Spinal cord (tissue), 9 donors: ENCODE measurements at regions not wholly inside any gene's neighbourhood (a gene's known extent, or its start where the extent isn't known, plus 50 kb on each side); places are given as distances from the start of the nearest gene placed in this dataset.
"Not testable (repeated sequence)": the region's sequence is repeated elsewhere in the genome, so short reads cannot be mapped to it uniquely, and the experiment has no call there.

Experiments used
- DNase-seq, 6 donors: peaks; one replicate each; pipeline versions ENCODE4 v3.0.0 to v3.0.0-alpha.2; 2013 to 2015; ENCODE audit warnings: low spot score in 6 of 6, low read depth in 4 of 6
- H3K27ac ChIP-seq: one replicate; pipeline ENCODE4 v1.5.1; 2013; ENCODE audit warnings: low read depth, low read length, control low read depth
- H3K27me3 ChIP-seq: one replicate; pipeline ENCODE4 v1.6.1; 2013; ENCODE audit warnings: low read length; ENCODE audit not compliant: control insufficient read depth, insufficient read depth
- H3K36me3 ChIP-seq: one replicate; pipeline ENCODE4 v1.6.1; 2013; ENCODE audit warnings: low read length; ENCODE audit not compliant: control insufficient read depth, insufficient read depth
- H3K4me1 ChIP-seq: one replicate; pipeline ENCODE4 v1.6.1; 2013; ENCODE audit warnings: low read length; ENCODE audit not compliant: control insufficient read depth, insufficient read depth
- H3K4me3 ChIP-seq: one replicate; pipeline ENCODE4 v1.5.1; 2013; ENCODE audit warnings: low read depth, low read length, control low read depth
- H3K9me3 ChIP-seq: one replicate; pipeline ENCODE4 v1.6.1; 2013; ENCODE audit warnings: low read length; ENCODE audit not compliant: control insufficient read depth, insufficient read depth
- WGBS: methylation state at CpG from one replicate; pipeline ENCODE4 v1.1.5; 2013; ENCODE audit warnings: missing lambda C conversion rate; ENCODE audit not compliant: insufficient coverage; 5-methylcytosine and 5-hydroxymethylcytosine counted together
- donor health status: healthy.

GRCh38 chr11:41519696-41520095 lies 60.2 kb upstream of the LRRC4C start:
- no peak for DNase-seq
- no peaks in the 10 kb centered on the region for H3K9me3 ChIP-seq
- no peaks in the 10 kb centered on the region for H3K36me3 ChIP-seq
- WGBS, result no CpG with 5 or more reads among the region's 1 CpG
- H3K27me3 ChIP-seq, result no peaks in the 10 kb centered on the region
- H3K4me3 ChIP-seq, result no peak overlapping the region
- no peaks in the 10 kb centered on the region for H3K4me1 ChIP-seq
- no peak overlapping the region for H3K27ac ChIP-seq

- no peak overlapping the region for H3K4me3 ChIP-seq
- no peaks in the 10 kb centered on the region for H3K4me1 ChIP-seq
- H3K27me3 ChIP-seq, result no peaks in the 10 kb centered on the region
- no peak overlapping the region for H3K27ac ChIP-seq
- H3K36me3 ChIP-seq, result no peaks in the 10 kb centered on the region
- no peak for DNase-seq
- H3K9me3 ChIP-seq, result no peaks in the 10 kb centered on the region
Observed at GRCh38 chr11:41522391-41522790, 62.9 kb upstream of the LRRC4C start.

GRCh38 chr11:41522899-41523672 lies 63.6 kb upstream of the LRRC4C start:
- H3K4me1 ChIP-seq, result no peaks in the 10 kb centered on the region
- no peak overlapping the region for H3K4me3 ChIP-seq
- no peaks in the 10 kb centered on the region for H3K9me3 ChIP-seq
- no peaks in the 10 kb centered on the region for H3K27me3 ChIP-seq
- H3K36me3 ChIP-seq, result no peaks in the 10 kb centered on the region
- DNase-seq, result no peak
- no peak overlapping the region for H3K27ac ChIP-seq
- WGBS, result 27% methylated on average over 1 of the region's 2 CpGs

- H3K9me3 ChIP-seq, result no peaks in the 10 kb centered on the region
- DNase-seq, result no peak
- no peaks in the 10 kb centered on the region for H3K27me3 ChIP-seq
- no peak overlapping the region for H3K4me3 ChIP-seq
- no CpG with 5 or more reads among the region's 3 CpGs for WGBS
- no peaks in the 10 kb centered on the region for H3K4me1 ChIP-seq
- no peaks in the 10 kb centered on the region for H3K36me3 ChIP-seq
- no peak overlapping the region for H3K27ac ChIP-seq
Observed at GRCh38 chr11:41527530-41527929, 68.1 kb upstream of the LRRC4C start.

GRCh38 chr11:41532413-41532812 lies 73.0 kb upstream of the LRRC4C start:
- Histone ChIP-seq H3K4me3 (no peak overlapping the region), H3K9me3 (no peaks in the 10 kb centered on the region), H3K36me3 (no peaks in the 10 kb centered on the region), H3K27ac (no peak overlapping the region), H3K27me3 (no peaks in the 10 kb centered on the region), H3K4me1 (no peaks in the 10 kb centered on the region)
- WGBS, result 97% methylated on average over 7 of the region's 7 CpGs
- no peak for DNase-seq

- no peaks in the 10 kb centered on the region for H3K36me3 ChIP-seq
- H3K9me3 ChIP-seq, result no peaks in the 10 kb centered on the region
- H3K4me3 ChIP-seq, result no peak overlapping the region
- H3K27me3 ChIP-seq, result no peaks in the 10 kb centered on the region
- no peak overlapping the region for H3K27ac ChIP-seq
- WGBS, result 100% methylated on average over 1 of the region's 1 CpG
- no peaks in the 10 kb centered on the region for H3K4me1 ChIP-seq
- no peak for DNase-seq
Observed at GRCh38 chr11:41533761-41534160, 74.3 kb upstream of the LRRC4C start.

- 65% methylated on average over 3 of the region's 4 CpGs for WGBS
- peak in 1 of 6 donors; percentile 72 for DNase-seq
- no peaks in the 10 kb centered on the region for H3K36me3 ChIP-seq
- no peaks in the 10 kb centered on the region for H3K4me1 ChIP-seq
- H3K27ac ChIP-seq, result no peak overlapping the region
- no peaks in the 10 kb centered on the region for H3K27me3 ChIP-seq
- H3K9me3 ChIP-seq, result no peaks in the 10 kb centered on the region
- H3K4me3 ChIP-seq, result no peak overlapping the region
Observed at GRCh38 chr11:41534391-41534790, 74.9 kb upstream of the LRRC4C start.

- Histone ChIP-seq H3K9me3 (no peaks in the 10 kb centered on the region), H3K27me3 (no peaks in the 10 kb centered on the region), H3K36me3 (no peaks in the 10 kb centered on the region), H3K27ac (no peak overlapping the region), H3K4me1 (no peaks in the 10 kb centered on the region), H3K4me3 (no peak overlapping the region)
- WGBS, result no CpG with 5 or more reads among the region's 2 CpGs
- no peak for DNase-seq
Observed at GRCh38 chr11:41534861-41535260, 75.4 kb upstream of the LRRC4C start.

GRCh38 chr11:41536021-41536568 lies 76.6 kb upstream of the LRRC4C start:
- Histone ChIP-seq H3K27ac (no peak overlapping the region), H3K4me3 (no peak overlapping the region), H3K9me3 (no peaks in the 10 kb centered on the region), H3K36me3 (no peaks in the 10 kb centered on the region), H3K4me1 (no peaks in the 10 kb centered on the region), H3K27me3 (no peaks in the 10 kb centered on the region)
- WGBS, result 74% methylated on average over 7 of the region's 10 CpGs
- DNase-seq, result peak in 1 of 6 donors; percentile 8

- H3K27me3 ChIP-seq, H3K36me3 ChIP-seq, H3K27ac ChIP-seq, DNase-seq, H3K4me3 ChIP-seq, H3K9me3 ChIP-seq, H3K4me1 ChIP-seq: not testable (repeated sequence)
- WGBS, result 88% methylated on average over 1 of the region's 3 CpGs
Observed at GRCh38 chr11:41544902-41545301, 85.5 kb upstream of the LRRC4C start.
